ENCODE measurements at regions not wholly inside any gene's neighbourhood (a gene's known extent, or its start where the extent isn't known, plus 50 kb on each side); places are given as distances from the start of the nearest gene placed in this dataset.

GRCh38 chr20:12597551-12597950 is 411.2 kb upstream of the SPTLC3 start:
- no peak for DNase-seq

- no peak for DNase-seq
These were observed 409.9 kb upstream of the SPTLC3 start for GRCh38 chr20:12598894-12599293.

GRCh38 chr20:12599494-12599893 is 409.3 kb upstream of the SPTLC3 start:
- DNase-seq, result no peak

- no peak for DNase-seq
These were observed 403.0 kb upstream of the SPTLC3 start for GRCh38 chr20:12605751-12606150.

GRCh38 chr20:12610871-12611270 is 397.9 kb upstream of the SPTLC3 start:
- DNase-seq, result no peak

GRCh38 chr20:12614764-12615163 is 394.0 kb upstream of the SPTLC3 start:
- DNase-seq, result no peak

GRCh38 chr20:12617076-12617475 is 391.7 kb upstream of the SPTLC3 start:
- no peak for DNase-seq

GRCh38 chr20:12623870-12624269 is 384.9 kb upstream of the SPTLC3 start:
- DNase-seq, result no peak

- DNase-seq, result no peak
These were observed 381.3 kb upstream of the SPTLC3 start for GRCh38 chr20:12627485-12627884.

- no peak for DNase-seq
These were observed 370.0 kb upstream of the SPTLC3 start for GRCh38 chr20:12638633-12639312.

GRCh38 chr20:12640251-12640650 is 368.5 kb upstream of the SPTLC3 start:
- DNase-seq, result no peak

GRCh38 chr20:12641619-12642018 is 367.2 kb upstream of the SPTLC3 start:
- no peak for DNase-seq

GRCh38 chr20:12644461-12644860 is 364.3 kb upstream of the SPTLC3 start:
- no peak for DNase-seq

GRCh38 chr20:12649234-12649633 is 359.5 kb upstream of the SPTLC3 start:
- DNase-seq, result no peak

GRCh38 chr20:12653642-12654041 is 355.1 kb upstream of the SPTLC3 start:
- DNase-seq, result no peak

GRCh38 chr20:12659942-12660341 is 348.8 kb upstream of the SPTLC3 start:
- DNase-seq, result no peak

- DNase-seq, result no peak
These were observed 347.9 kb upstream of the SPTLC3 start for GRCh38 chr20:12660918-12661317.

GRCh38 chr20:12670301-12670700 is 338.5 kb upstream of the SPTLC3 start:
- no peak for DNase-seq

- DNase-seq, result no peak
These were observed 335.4 kb upstream of the SPTLC3 start for GRCh38 chr20:12673352-12673751.

- no peak for DNase-seq
These were observed 330.8 kb upstream of the SPTLC3 start for GRCh38 chr20:12677925-12678324.

- no peak for DNase-seq
These were observed 329.3 kb upstream of the SPTLC3 start for GRCh38 chr20:12679447-12679846.

GRCh38 chr20:12682613-12683012 is 326.2 kb upstream of the SPTLC3 start:
- no peak for DNase-seq

- no peak for DNase-seq
These were observed 321.3 kb upstream of the SPTLC3 start for GRCh38 chr20:12687476-12687875.

GRCh38 chr20:12695937-12696336 is 312.8 kb upstream of the SPTLC3 start:
- no peak for DNase-seq

GRCh38 chr20:12698817-12699216 is 310.0 kb upstream of the SPTLC3 start:
- DNase-seq, result no peak

Measured in inflammatory macrophage treated with lipopolysaccharide for 4 hours (primary cell).